Natural killer cell (primary cell): ENCODE measurements at regions not wholly inside any gene's neighbourhood (a gene's known extent, or its start where the extent isn't known, plus 50 kb on each side); places are given as distances from the start of the nearest gene placed in this dataset.

Experiments
- ATAC-seq, 3 donors: fragments of 150-1000 bp in 2 of 3; fragments of 200-7000 bp in 1 of 3; cut with Tn5 transposase; 1 replicate in 1 of 3; 2 replicates in 2 of 3; pipeline ENCODE4 v1.10.0; 2021; ENCODE audit warnings: mild to moderate bottlenecking in 2 of 3, moderate library complexity in 2 of 3
- DNase-seq, 2 donors: peaks; one replicate each; pipeline versions ENCODE4 v3.0.0 to v3.0.0-alpha.2; 2013 to 2021; ENCODE audit warnings: mixed read lengths in 1 of 2
- H3K27ac ChIP-seq: one replicate; pipeline ENCODE4 v1.5.1; 2013; ENCODE audit warnings: mild to moderate bottlenecking, low read length
- H3K27me3 ChIP-seq: one replicate; pipeline ENCODE4 v1.6.1; 2013; ENCODE audit warnings: low read length; ENCODE audit not compliant: control insufficient read depth, insufficient read depth
- H3K36me3 ChIP-seq: one replicate; pipeline ENCODE4 v1.6.1; 2013; ENCODE audit warnings: low read length; ENCODE audit not compliant: control insufficient read depth, insufficient read depth
- H3K4me1 ChIP-seq: one replicate; pipeline ENCODE4 v1.6.1; 2013; ENCODE audit warnings: low read length; ENCODE audit not compliant: control insufficient read depth, insufficient read depth
- H3K4me3 ChIP-seq: one replicate; pipeline ENCODE4 v1.5.1; 2013; ENCODE audit warnings: low read length
- H3K9me3 ChIP-seq: one replicate; pipeline ENCODE4 v1.6.1; 2013; ENCODE audit warnings: low read length; ENCODE audit not compliant: control insufficient read depth, insufficient read depth
- H3K27ac Mint-ChIP-seq, 2 donors: one replicate each; pipeline ENCODE4 v1.8.0; 2022; ENCODE audit warnings: mild to moderate bottlenecking in 2 of 2, mixed read lengths in 2 of 2, moderate library complexity in 1 of 2
- H3K27me3 Mint-ChIP-seq, 2 donors: one replicate each; pipeline ENCODE4 v1.8.0; 2022; ENCODE audit warnings: low read depth in 2 of 2, mixed read lengths in 2 of 2
- H3K36me3 Mint-ChIP-seq: one replicate; pipeline ENCODE4 v1.8.0; 2022; ENCODE audit warnings: mixed read lengths
- H3K4me1 Mint-ChIP-seq, 2 donors: one replicate each; pipeline ENCODE4 v1.8.0; 2022; ENCODE audit warnings: mixed read lengths in 2 of 2
- H3K4me3 Mint-ChIP-seq: one replicate; pipeline ENCODE4 v1.8.0; 2022; ENCODE audit warnings: mild to moderate bottlenecking, moderate library complexity, mixed read lengths
- H3K9me3 Mint-ChIP-seq, 2 donors: one replicate each; pipeline ENCODE4 v1.8.0; 2022; ENCODE audit warnings: mixed read lengths in 2 of 2
- WGBS: methylation state at CpG from one replicate; pipeline ENCODE4 v1.1.7; 2013; ENCODE audit warnings: missing lambda C conversion rate; ENCODE audit not compliant: insufficient coverage; 5-methylcytosine and 5-hydroxymethylcytosine counted together
- intact Hi-C: fragments of 100-400 bp; cut with micrococcal nuclease; formaldehyde crosslinking; loops from one replicate; pipeline ENCODE4 v1.14.2; 2022
- TF ChIP-seq, protein P1 (sequence below): fragments of 200-600 bp; IDR thresholded peaks from one replicate; pipeline ENCODE4 v1.8.0; 2022; ENCODE audit warnings: antibody characterized with exemption

DNA sequence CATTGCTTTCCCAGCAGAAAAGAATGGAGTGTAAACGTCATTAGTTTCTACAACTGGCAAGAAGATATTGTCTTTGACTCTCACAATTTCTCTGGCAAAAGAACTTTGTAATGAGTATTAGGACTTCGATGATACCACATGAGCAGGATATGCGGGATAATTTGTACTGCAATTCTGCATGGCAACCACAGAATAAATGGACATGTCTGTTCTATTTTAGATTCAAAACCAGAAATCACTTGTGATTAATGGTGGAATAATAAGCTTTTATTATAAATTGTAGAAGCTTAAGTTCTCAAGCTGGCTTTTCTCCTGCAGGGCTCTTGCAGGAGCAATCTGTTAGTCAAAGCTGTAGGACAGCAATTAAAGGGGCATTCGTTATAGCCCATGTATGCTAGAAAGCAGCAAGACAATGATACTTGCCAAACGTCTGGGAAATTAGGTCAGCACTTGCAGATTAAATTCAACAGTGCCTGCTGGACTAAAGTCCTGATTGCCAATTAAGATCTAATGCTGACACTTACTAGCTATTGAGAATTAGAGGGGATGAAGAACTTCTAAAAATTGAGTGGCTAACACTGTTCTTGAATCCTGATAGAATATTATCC is 177.9 kb downstream of the PTH2R start:
- WGBS = 79% methylated on average over 5 of the region's 5 CpGs
- ATAC-seq (no peak), DNase-seq (no peak)
- intact Hi-C loops = no loop called here
- TF ChIP-seq, protein P1, sequence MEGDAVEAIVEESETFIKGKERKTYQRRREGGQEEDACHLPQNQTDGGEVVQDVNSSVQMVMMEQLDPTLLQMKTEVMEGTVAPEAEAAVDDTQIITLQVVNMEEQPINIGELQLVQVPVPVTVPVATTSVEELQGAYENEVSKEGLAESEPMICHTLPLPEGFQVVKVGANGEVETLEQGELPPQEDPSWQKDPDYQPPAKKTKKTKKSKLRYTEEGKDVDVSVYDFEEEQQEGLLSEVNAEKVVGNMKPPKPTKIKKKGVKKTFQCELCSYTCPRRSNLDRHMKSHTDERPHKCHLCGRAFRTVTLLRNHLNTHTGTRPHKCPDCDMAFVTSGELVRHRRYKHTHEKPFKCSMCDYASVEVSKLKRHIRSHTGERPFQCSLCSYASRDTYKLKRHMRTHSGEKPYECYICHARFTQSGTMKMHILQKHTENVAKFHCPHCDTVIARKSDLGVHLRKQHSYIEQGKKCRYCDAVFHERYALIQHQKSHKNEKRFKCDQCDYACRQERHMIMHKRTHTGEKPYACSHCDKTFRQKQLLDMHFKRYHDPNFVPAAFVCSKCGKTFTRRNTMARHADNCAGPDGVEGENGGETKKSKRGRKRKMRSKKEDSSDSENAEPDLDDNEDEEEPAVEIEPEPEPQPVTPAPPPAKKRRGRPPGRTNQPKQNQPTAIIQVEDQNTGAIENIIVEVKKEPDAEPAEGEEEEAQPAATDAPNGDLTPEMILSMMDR = no peak
- no peak overlapping the region for H3K4me3 ChIP-seq
- no peak overlapping the region for H3K27ac ChIP-seq
- H3K27ac Mint-ChIP-seq = no peak overlapping the region
- no peaks in the 10 kb centered on the region for H3K36me3 Mint-ChIP-seq
- H3K4me3 Mint-ChIP-seq = no peak overlapping the region
- peaks cover 6 to 8% of the 10 kb centered on the region in 2 donors for H3K9me3 Mint-ChIP-seq
- H3K4me1 ChIP-seq = no peaks in the 10 kb centered on the region
- no peaks in the 10 kb centered on the region for H3K36me3 ChIP-seq
- H3K9me3 ChIP-seq = no peaks in the 10 kb centered on the region
- no peaks in the 10 kb centered on the region for H3K4me1 Mint-ChIP-seq
- no peaks in the 10 kb centered on the region for H3K27me3 Mint-ChIP-seq
- H3K27me3 ChIP-seq = no peaks in the 10 kb centered on the region

DNA sequence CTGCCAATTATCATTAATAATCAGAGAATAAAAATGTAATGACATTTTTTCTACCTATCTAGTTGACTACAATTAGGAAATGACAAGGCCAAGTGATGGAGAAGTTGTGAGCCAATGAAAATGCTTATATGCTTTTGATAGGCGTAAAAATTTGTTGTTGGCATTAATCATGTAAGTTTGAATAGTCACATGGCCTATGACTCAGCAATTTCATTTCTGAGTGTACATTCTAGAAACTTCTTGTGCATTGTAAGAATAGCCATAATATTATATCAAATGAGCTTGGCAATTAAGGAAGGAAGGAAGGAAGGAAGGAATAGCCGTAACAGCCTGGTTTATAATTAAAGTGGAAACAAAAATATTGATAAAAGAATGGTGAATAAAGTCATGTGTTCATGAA is 179.9 kb downstream of the PTH2R start:
- Histone ChIP-seq H3K4me1 (no peaks in the 10 kb centered on the region), H3K27me3 (no peaks in the 10 kb centered on the region), H3K27ac (no peak overlapping the region), H3K36me3 (no peaks in the 10 kb centered on the region), H3K4me3 (no peak overlapping the region), H3K9me3 (no peaks in the 10 kb centered on the region)
- Mint-ChIP-seq H3K36me3 (no peaks in the 10 kb centered on the region), H3K27me3 (no peaks in the 10 kb centered on the region), H3K27ac (no peak overlapping the region), H3K9me3 (peaks cover 6 to 12% of the 10 kb centered on the region in 2 donors), H3K4me3 (no peak overlapping the region), H3K4me1 (no peaks in the 10 kb centered on the region)
- TF ChIP-seq, protein P1 = no peak
- DNase-seq (no peak), ATAC-seq (no peak)
- 100% methylated on average over 2 of the region's 2 CpGs for WGBS
- intact Hi-C loops = no loop called here

DNA sequence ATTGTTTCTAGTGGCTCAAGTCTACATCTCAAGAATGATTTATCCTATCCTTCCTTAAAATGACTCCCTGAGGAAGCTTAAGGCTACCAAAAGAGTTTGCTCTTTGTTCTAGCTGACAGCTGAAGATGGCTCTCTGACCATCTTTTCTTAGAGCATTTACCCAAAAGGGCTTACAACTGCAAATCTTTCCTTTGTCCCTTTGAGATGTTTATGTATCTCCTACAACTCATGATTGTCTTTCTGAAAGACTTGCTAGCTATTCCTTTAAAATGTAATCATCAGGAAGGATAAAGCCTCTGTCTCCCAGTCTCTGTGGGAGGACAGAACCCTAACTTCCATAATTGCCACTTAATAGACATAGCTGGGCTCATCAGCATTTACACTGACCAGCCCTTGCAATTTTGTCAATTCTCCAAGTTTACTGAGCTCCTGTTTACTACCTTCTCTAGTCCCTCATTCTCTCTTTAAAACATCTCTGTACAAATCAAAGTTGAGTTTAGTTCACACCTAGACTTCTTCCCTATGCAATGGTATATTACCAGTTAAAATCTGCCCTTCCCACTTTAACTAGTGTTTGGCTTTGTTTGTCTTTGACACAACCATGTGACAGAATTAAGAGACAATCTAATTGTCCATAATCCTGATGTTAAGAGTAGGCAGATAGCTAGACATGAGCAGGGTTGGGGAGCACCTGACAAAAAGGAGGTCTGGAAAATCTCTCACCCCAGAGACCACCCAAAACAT is 188.2 kb downstream of the PTH2R start:
- H3K36me3 Mint-ChIP-seq = no peaks in the 10 kb centered on the region
- H3K9me3 ChIP-seq = peaks cover 3% of the 10 kb centered on the region
- H3K4me1 Mint-ChIP-seq = no peaks in the 10 kb centered on the region
- H3K9me3 Mint-ChIP-seq = peaks cover 5 to 6% of the 10 kb centered on the region in 2 donors
- H3K27ac ChIP-seq = no peak overlapping the region
- H3K4me1 ChIP-seq = no peaks in the 10 kb centered on the region
- ATAC-seq (no peak), DNase-seq (no peak)
- H3K27ac Mint-ChIP-seq = no peak overlapping the region
- TF ChIP-seq, protein P1 = no peak
- H3K4me3 ChIP-seq = no peak overlapping the region
- intact Hi-C loops = no loop called here
- H3K27me3 Mint-ChIP-seq = no peaks in the 10 kb centered on the region
- no peaks in the 10 kb centered on the region for H3K36me3 ChIP-seq
- H3K27me3 ChIP-seq = no peaks in the 10 kb centered on the region
- no peak overlapping the region for H3K4me3 Mint-ChIP-seq
